Transverse colon (tissue), 3 donors: ENCODE measurements at regions not wholly inside any gene's neighbourhood (a gene's known extent, or its start where the extent isn't known, plus 50 kb on each side); places are given as distances from the start of the nearest gene placed in this dataset.

Source experiments
- EP300 ChIP-seq: sonication (generic); formaldehyde crosslinking; IDR thresholded peaks from one replicate; pipeline ENCODE4 v1.6.1; 2017; ENCODE audit warnings: antibody characterized with exemption, low read depth
- TF ChIP-seq, protein P1 (sequence below), 5 experiments: fragments of 200-600 bp in 3 of 5; fragments of 450-650 bp in 2 of 5; sonication (generic) in 3 of 5; IDR thresholded peaks; 1 replicate in 2 of 5; 2 replicates in 3 of 5; pipeline ENCODE4 v1.5.1; 2016 to 2017; ENCODE audit warnings: antibody characterized with exemption in 5 of 5, inconsistent platforms in 3 of 5, mild to moderate bottlenecking in 2 of 5, moderate library complexity in 1 of 5

DNA sequence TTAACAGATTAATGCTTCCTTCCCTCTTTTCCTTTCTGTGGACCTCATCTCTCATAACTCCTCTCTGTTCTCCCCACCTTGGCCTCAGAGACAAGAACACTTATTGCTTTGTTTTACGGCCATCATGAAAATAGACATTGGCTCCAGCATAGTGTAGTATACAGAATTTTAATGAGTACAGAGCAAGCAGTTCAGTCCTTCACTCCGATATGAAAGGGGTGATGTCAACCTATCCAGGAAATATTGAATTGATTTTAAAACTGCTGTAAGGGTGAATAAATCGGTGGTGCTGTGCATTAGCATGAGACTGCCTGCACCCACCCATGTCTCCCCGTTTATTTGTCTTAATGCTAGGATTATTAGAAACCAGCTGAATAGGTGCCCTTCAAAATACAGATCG lies 490.9 kb upstream of the TBL1XR1 start:
- TF ChIP-seq, protein P1, sequence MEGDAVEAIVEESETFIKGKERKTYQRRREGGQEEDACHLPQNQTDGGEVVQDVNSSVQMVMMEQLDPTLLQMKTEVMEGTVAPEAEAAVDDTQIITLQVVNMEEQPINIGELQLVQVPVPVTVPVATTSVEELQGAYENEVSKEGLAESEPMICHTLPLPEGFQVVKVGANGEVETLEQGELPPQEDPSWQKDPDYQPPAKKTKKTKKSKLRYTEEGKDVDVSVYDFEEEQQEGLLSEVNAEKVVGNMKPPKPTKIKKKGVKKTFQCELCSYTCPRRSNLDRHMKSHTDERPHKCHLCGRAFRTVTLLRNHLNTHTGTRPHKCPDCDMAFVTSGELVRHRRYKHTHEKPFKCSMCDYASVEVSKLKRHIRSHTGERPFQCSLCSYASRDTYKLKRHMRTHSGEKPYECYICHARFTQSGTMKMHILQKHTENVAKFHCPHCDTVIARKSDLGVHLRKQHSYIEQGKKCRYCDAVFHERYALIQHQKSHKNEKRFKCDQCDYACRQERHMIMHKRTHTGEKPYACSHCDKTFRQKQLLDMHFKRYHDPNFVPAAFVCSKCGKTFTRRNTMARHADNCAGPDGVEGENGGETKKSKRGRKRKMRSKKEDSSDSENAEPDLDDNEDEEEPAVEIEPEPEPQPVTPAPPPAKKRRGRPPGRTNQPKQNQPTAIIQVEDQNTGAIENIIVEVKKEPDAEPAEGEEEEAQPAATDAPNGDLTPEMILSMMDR (IDR thresholded peaks at IDR 0.05) = no peak
- no peak for TF ChIP-seq EP300
